Ishikawa (cell line): ENCODE measurements at regions not wholly inside any gene's neighbourhood (a gene's known extent, or its start where the extent isn't known, plus 50 kb on each side); places are given as distances from the start of the nearest gene placed in this dataset.

Experiments used
- CEBPB ChIP-seq: IDR thresholded peaks from 2 replicates; pipeline ENCODE4 v1.6.1; 2012
- CREB1 ChIP-seq: IDR thresholded peaks from 2 replicates; pipeline ENCODE4 v1.6.1; 2012; ENCODE audit warnings: low read depth
- EGR1 ChIP-seq: IDR thresholded peaks from 2 replicates; pipeline ENCODE4 v1.6.1; 2012
- EP300 ChIP-seq: IDR thresholded peaks from 2 replicates; pipeline ENCODE4 v1.6.1; 2012; ENCODE audit warnings: borderline replicate concordance
- FOXM1 ChIP-seq: IDR thresholded peaks from 2 replicates; pipeline ENCODE4 v1.6.1; 2012; ENCODE audit warnings: low read depth, borderline replicate concordance
- NFIC ChIP-seq: IDR thresholded peaks from 2 replicates; pipeline ENCODE4 v1.6.1; 2012
- RAD21 ChIP-seq: IDR thresholded peaks from 2 replicates; pipeline ENCODE4 v1.6.1; 2012; ENCODE audit warnings: low read depth
- TAF1 ChIP-seq: IDR thresholded peaks from 2 replicates; pipeline ENCODE4 v1.6.1; 2012; ENCODE audit warnings: low read depth, mild to moderate bottlenecking
- TCF12 ChIP-seq: IDR thresholded peaks from 2 replicates; pipeline ENCODE4 v1.6.1; 2012; ENCODE audit warnings: low read depth
- TEAD4 ChIP-seq: IDR thresholded peaks from 2 replicates; pipeline ENCODE4 v1.6.1; 2012
- YY1 ChIP-seq: IDR thresholded peaks from 2 replicates; pipeline ENCODE4 v1.6.1; 2012; ENCODE audit warnings: low read depth
- ZBTB7A ChIP-seq: IDR thresholded peaks from 2 replicates; pipeline ENCODE4 v1.6.1; 2012; ENCODE audit warnings: low read depth
- TF ChIP-seq, protein P1 (sequence below): IDR thresholded peaks from 2 replicates; pipeline ENCODE4 v1.6.1; 2012
- TF ChIP-seq, protein P2 (sequence below): IDR thresholded peaks from 2 replicates; pipeline ENCODE4 v1.6.1; 2012
- TF ChIP-seq, protein P3 (sequence below): IDR thresholded peaks from 2 replicates; pipeline ENCODE4 v1.6.1; 2012; ENCODE audit warnings: low read depth, mild to moderate bottlenecking

DNA sequence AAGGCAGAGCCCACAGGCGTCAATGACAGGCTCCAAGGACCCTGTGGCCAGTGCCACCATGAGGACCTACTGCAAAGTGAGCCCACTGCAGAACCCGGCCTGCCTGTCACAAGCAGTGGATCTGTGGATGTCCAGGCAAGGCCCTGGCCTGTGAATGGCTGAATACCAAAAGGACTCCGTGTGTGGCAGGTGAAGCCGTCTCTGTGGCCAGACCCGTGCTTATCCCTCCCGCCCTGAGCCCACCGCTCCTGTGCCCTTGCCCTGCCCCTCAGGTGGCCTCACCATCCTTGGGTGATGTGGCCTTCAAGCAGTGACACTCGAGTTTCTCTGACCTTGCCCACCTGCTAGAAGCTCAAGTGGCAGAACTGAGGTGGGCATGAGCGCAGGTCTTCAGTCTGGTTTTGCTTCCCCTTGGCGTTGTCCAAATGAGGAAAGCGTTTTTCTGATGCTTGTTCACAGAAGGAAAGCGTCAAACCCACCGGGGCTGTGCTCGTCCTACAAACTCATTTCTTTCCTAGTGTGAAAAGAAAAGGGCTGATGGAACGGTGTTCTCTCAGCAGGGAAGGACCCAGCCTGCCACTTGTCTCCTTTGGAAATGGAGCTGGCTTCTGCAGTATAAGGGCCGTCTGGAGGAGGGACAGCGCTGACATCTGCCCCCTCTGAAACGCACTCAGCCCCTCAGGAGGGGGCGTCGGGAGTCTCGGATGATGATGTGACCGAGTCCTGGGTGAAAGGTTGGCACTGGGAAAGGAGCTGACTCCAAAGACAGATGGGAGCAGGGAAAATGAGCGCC is 377.7 kb upstream of the IRX4 start:
- TF ChIP-seq FOXM1 (no peak), TCF12 (no peak), EGR1 (no peak), EP300 (no peak), CEBPB (no peak), CREB1 (no peak), YY1 (no peak), RAD21 (no peak), TAF1 (no peak)
- TF ChIP-seq, protein P1, sequence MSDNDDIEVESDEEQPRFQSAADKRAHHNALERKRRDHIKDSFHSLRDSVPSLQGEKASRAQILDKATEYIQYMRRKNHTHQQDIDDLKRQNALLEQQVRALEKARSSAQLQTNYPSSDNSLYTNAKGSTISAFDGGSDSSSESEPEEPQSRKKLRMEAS, result no peak
- TF ChIP-seq, protein P2, sequence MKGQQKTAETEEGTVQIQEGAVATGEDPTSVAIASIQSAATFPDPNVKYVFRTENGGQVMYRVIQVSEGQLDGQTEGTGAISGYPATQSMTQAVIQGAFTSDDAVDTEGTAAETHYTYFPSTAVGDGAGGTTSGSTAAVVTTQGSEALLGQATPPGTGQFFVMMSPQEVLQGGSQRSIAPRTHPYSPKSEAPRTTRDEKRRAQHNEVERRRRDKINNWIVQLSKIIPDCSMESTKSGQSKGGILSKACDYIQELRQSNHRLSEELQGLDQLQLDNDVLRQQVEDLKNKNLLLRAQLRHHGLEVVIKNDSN, result no peak

DNA sequence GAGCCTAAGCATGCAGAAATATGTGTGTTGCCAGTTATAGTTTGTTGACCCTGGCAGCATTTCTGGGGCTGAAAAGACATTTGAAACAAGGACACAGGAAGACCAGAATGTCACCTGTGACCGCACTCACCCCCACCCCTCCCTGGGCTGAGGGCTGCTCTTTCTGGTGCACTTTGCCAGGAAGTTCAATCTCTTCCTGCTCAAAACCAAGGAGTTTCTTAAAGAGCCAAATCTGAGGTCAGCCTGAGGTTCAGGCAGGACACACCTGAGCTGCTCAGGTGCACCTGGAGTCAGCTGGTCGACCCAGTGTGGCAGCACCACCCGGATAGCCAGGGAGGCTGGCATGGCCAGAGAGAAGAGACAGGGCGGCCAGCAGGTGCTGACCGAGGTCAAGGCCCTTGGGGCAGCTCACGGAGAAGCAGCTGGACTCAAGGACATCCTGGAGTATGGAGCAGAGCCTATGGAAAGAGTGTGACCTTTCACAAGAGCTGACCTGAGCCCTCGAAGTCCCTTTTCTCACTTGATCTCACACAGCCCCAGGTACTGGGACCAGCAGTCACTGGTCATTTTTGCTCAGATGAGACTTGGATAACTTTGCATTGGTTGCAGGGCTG is 376.9 kb upstream of the IRX4 start:
- TF ChIP-seq TEAD4 (no peak), NFIC (no peak), TCF12 (no peak), CEBPB (no peak), CREB1 (no peak), EP300 (no peak), RAD21 (no peak)
- TF ChIP-seq, protein P1, result no peak
- TF ChIP-seq, protein P2, result no peak

DNA sequence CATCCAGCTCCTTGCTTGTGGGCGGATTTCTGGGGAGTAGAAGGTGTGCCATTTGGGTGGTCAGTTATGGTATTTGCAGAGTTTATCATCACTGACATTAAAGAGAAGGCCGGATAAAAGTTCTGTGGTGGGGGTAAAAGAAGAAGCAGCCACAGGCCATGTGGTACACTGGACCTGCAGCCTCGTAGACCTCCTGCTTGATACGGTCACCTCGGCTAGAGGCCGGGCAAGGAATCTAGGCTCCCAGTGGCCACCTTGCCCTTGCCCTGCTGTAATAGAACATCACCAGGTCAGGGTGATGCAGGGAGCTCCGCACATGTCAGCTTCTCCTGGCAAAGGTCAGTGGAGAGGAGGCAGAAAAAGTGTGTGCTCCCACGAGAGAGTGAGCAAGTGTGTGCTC is 376.1 kb upstream of the IRX4 start:
- TF ChIP-seq EGR1 (no peak), RAD21 (no peak), FOXM1 (no peak), CREB1 (no peak), TCF12 (no peak), NFIC (no peak), CEBPB (no peak), EP300 (no peak), TEAD4 (no peak), ZBTB7A (no peak), TAF1 (no peak), YY1 (no peak)
- TF ChIP-seq, protein P1, result no peak
- TF ChIP-seq, protein P3, sequence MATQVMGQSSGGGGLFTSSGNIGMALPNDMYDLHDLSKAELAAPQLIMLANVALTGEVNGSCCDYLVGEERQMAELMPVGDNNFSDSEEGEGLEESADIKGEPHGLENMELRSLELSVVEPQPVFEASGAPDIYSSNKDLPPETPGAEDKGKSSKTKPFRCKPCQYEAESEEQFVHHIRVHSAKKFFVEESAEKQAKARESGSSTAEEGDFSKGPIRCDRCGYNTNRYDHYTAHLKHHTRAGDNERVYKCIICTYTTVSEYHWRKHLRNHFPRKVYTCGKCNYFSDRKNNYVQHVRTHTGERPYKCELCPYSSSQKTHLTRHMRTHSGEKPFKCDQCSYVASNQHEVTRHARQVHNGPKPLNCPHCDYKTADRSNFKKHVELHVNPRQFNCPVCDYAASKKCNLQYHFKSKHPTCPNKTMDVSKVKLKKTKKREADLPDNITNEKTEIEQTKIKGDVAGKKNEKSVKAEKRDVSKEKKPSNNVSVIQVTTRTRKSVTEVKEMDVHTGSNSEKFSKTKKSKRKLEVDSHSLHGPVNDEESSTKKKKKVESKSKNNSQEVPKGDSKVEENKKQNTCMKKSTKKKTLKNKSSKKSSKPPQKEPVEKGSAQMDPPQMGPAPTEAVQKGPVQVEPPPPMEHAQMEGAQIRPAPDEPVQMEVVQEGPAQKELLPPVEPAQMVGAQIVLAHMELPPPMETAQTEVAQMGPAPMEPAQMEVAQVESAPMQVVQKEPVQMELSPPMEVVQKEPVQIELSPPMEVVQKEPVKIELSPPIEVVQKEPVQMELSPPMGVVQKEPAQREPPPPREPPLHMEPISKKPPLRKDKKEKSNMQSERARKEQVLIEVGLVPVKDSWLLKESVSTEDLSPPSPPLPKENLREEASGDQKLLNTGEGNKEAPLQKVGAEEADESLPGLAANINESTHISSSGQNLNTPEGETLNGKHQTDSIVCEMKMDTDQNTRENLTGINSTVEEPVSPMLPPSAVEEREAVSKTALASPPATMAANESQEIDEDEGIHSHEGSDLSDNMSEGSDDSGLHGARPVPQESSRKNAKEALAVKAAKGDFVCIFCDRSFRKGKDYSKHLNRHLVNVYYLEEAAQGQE, result no peak
- TF ChIP-seq, protein P2, result no peak

DNA sequence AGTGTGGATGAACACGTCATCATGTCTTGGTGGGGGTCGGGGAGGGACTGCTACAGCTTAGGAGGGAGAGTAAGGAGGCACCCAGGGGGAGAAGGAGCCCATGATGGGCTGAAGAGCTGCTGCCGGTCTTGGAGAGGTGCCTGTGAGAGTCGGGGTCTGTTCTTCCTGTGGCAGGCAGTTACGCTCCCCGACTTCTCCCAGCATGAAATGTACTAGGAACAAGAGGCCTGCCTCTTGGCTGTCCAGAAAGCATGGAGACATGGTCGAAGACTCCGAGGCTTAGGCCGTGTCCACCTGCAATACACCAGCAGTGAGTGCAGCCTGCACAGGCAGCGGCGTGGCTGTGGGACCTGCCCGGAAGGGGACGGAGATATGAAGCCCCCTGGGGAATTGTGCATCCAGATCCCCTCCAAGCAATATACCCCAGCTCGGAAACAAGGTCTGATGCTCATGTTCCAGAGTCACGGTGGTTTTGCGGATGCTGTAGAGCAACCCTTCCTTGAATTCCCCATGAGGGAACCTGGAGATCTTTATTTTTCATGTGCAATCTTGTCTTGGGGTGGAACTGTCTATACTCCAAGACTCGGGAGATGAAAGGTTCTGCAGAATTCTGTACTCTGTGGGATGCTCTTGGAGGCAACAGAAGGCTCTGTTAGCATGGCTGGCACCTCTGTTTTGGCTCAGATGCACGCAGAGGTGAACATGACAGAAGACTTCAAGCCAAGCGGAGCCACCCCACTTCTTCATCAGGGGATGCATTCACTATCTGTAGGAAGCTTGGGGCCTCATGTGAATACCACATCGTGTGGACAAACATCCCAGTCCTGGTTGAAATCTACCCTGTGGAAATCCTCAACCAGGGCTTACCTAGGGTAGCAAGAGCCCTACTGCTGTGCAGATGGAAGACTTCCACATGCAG is 374.9 kb upstream of the IRX4 start:
- TF ChIP-seq, protein P1, result no peak
- TF ChIP-seq CREB1 (no peak), TEAD4 (no peak), ZBTB7A (no peak), RAD21 (no peak), TCF12 (no peak), FOXM1 (no peak)
- TF ChIP-seq, protein P3, result no peak
